ENCODE measurements at regions not wholly inside any gene's neighbourhood (a gene's known extent, or its start where the extent isn't known, plus 50 kb on each side); places are given as distances from the start of the nearest gene placed in this dataset.

DNA sequence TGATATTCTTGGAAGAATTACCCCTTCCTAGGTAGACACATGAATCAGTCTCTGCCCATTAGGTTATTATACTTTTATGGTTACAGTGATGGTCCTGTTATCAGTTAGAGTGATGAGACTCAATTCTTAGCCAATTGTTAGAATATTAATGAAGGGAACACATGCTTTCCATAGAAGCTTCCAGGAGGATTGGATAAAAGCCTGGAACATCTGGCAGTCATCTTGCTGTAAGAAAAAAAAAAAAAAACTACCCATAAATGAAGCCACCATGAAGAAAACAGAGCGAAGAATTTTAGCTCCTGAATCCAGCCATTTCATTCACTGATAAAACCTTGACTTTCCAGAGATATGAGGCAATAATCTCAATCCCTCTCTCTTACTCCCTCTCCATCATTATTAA lies 262.5 kb upstream of the GRIN3A start:
- WGBS, result 38% methylated on average over 1 of the region's 1 CpG
- H3K4me3 ChIP-seq (ENCODE audit: low read depth, low read length), result no peak overlapping the region
- H3K36me3 ChIP-seq (ENCODE audit: insufficient read depth), result no peaks in the 10 kb centered on the region
- no peak for DNase-seq (ENCODE audit: extremely low spot score)
- no peaks in the 10 kb centered on the region for H3K4me1 ChIP-seq (ENCODE audit: insufficient read depth)
- no peak overlapping the region for H3K27ac ChIP-seq (ENCODE audit: low read depth)

DNA sequence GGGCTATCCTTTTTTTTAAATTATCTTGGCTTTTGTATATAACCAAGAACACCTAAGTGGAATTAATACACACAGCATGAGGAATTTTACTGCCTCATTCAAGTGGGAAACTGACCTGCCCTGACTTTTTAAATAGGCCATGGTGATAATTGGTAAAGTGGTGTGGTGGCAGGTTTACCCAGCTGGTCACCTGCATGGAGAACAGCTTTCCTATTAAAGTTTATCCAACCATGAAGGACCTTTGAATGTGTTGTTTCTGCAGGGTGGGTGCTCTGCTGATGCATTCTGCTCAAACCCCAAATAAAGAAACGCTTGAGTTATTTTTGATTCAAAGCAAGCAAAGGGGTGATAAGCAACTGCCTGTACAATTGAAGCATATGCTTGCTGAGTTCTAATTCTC lies 261.0 kb upstream of the GRIN3A start:
- H3K4me1 ChIP-seq (ENCODE audit: insufficient read depth), result no peaks in the 10 kb centered on the region
- H3K36me3 ChIP-seq (ENCODE audit: insufficient read depth), result no peaks in the 10 kb centered on the region
- no peak for DNase-seq (ENCODE audit: extremely low spot score)
- WGBS, result 79% methylated on average over 1 of the region's 1 CpG
- no peak overlapping the region for H3K27ac ChIP-seq (ENCODE audit: low read depth)
- H3K4me3 ChIP-seq (ENCODE audit: low read depth, low read length), result no peak overlapping the region

DNA sequence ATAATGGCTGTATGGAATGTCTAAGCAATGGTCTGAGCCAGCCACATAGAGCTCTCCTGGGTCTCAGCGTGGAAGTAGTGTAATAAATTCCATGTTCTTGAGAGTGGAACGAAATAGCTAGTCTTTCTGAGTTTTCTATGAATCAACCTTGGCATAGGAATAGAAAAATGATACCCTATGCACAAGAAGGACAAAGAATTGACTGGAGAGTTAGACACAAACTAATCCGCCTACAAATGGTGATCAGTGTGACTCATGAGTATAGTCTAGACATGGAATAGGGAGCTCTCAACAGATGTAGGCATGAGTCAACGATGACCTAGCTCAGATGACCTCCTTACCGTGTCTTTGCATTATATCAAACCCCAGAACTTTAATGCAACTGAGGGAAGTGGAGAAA lies 256.8 kb upstream of the GRIN3A start:
- H3K4me1 ChIP-seq (ENCODE audit: insufficient read depth), result no peaks in the 10 kb centered on the region
- WGBS, result 65% methylated on average over 5 of the region's 5 CpGs
- H3K4me3 ChIP-seq (ENCODE audit: low read depth, low read length), result no peak overlapping the region
- no peak overlapping the region for H3K27ac ChIP-seq (ENCODE audit: low read depth)
- H3K36me3 ChIP-seq (ENCODE audit: insufficient read depth), result no peaks in the 10 kb centered on the region
- no peak for DNase-seq (ENCODE audit: extremely low spot score)

DNA sequence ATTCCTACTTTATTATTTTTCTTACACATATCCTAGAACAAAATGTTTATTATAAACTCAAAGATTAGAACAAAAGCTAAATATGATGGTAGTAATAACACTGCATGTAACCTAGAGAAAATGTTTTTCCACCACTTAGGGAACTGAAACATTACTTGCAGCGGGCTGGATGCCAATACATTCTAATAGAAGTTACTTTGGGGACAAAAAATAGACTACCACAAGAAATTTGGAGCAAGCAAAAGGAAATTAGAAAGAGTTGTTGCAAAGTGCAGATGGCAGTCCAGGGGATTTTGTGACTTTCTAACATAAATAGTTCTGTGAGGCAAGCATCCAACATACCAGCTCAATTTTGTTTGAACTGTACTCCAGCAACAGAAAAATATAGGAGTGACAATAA lies 255.3 kb upstream of the GRIN3A start:
- Histone ChIP-seq H3K27ac (ENCODE audit: low read depth) (no peak overlapping the region), H3K36me3 (ENCODE audit: insufficient read depth) (no peaks in the 10 kb centered on the region), H3K4me1 (ENCODE audit: insufficient read depth) (no peaks in the 10 kb centered on the region), H3K4me3 (ENCODE audit: low read depth, low read length) (no peak overlapping the region)
- DNase-seq (ENCODE audit: extremely low spot score), result no peak
- WGBS, result 66% methylated on average over 1 of the region's 1 CpG

DNA sequence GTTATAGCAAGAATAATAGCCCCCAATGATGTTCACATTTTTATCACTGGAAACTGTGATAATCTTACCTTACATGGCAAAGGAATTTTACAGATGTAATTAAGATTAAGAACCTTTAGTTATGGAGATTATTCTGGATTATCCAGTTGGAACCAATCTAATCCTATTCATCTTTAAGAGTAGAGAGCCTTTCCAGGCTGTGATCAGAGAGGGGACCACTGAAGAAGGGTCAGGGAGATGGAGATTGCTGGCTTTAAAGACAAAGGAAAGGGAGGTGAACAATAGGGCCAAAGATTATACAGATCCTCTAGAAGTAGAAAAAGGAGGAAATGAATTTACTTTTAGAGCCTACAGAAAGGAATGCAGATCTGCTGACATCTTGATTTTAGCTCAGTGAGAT lies 253.5 kb upstream of the GRIN3A start:
- DNase-seq (ENCODE audit: extremely low spot score), result no peak

DNA sequence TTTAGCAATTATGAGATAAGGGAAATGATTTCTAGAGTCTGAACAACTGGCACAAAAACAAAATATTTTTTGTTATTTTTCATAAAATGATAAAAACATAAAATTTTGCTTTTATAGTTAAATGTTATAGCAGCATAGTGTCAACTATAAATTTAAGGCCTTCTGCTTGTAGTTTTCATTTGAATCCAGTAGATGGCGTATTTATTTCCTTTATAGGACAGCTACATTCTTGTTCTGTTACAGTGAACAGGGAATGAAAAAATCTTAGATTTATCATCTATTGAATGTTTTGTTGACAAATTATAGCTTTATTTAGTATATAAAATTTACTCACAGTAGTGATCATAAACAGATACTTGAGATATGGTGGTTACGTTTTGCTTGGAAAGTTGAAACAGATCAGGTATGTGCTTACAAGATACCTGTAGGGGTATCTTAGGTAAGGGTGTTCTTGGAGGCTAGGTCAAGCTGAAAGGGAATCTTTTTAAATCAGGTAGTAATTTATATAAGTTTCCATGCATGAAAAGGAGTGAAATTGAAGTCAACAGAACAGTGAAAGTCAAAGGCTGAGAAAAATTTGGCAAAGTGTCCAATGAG lies 239.3 kb upstream of the GRIN3A start:
- Histone ChIP-seq H3K27ac (ENCODE audit: low read depth) (no peak overlapping the region), H3K4me3 (ENCODE audit: low read depth, low read length) (no peak overlapping the region), H3K36me3 (ENCODE audit: insufficient read depth) (no peaks in the 10 kb centered on the region), H3K4me1 (ENCODE audit: insufficient read depth) (no peaks in the 10 kb centered on the region)
- DNase-seq (ENCODE audit: extremely low spot score), result no peak
- WGBS, result 2% methylated on average over 2 of the region's 2 CpGs

More for the DNA sequence above, 253.5 kb upstream of the GRIN3A start:
- Histone ChIP-seq H3K27ac (ENCODE audit: low read depth) (no peak overlapping the region), H3K4me1 (ENCODE audit: insufficient read depth) (no peaks in the 10 kb centered on the region), H3K36me3 (ENCODE audit: insufficient read depth) (no peaks in the 10 kb centered on the region), H3K4me3 (ENCODE audit: low read depth, low read length) (no peak overlapping the region)

DNA sequence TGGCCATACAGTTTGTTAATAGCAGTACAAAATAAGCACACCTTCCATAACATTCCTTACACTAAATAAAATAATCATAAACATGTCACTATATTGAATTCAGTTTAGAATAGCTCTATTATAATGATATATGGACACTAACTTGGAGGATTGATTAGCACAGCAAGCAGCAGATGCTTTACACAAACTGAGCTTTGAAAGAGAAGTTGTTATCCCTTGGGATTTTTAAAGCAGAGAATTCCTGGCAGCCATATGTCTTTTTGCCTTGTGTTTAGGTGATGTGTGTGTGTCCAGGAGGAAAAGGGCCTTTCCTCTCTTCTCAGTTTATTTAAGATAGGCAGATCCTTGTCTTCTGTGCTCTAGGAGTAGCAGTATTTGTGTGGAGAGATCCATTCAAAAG lies 232.2 kb upstream of the GRIN3A start:
- Histone ChIP-seq H3K27ac (ENCODE audit: low read depth) (no peak overlapping the region), H3K4me1 (ENCODE audit: insufficient read depth) (no peaks in the 10 kb centered on the region), H3K4me3 (ENCODE audit: low read depth, low read length) (no peak overlapping the region), H3K36me3 (ENCODE audit: insufficient read depth) (no peaks in the 10 kb centered on the region)
- no peak for DNase-seq (ENCODE audit: extremely low spot score)

DNA sequence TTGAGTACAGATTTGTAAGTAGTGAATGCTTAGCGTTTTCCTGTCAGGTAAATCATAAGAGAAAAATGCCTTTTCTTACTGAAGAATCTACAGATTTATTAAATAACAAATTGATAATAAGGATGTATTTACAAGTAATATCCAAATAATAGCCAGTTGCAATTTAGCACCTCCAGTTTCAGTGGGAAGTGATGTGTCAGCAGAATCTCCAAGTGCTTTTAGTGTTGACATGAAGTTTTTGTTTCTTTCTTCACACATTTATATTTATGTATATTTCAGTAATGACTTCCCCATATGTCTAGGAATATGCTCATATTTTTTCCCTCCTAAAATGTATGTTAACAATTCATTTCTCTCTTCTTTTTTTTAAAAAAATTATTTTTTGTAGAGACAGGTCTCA lies 229.9 kb upstream of the GRIN3A start:
- no peak overlapping the region for H3K4me3 ChIP-seq (ENCODE audit: low read depth, low read length)
- no peak for DNase-seq (ENCODE audit: extremely low spot score)
- H3K27ac ChIP-seq (ENCODE audit: low read depth), result no peak overlapping the region
- H3K36me3 ChIP-seq (ENCODE audit: insufficient read depth), result no peaks in the 10 kb centered on the region
- no peaks in the 10 kb centered on the region for H3K4me1 ChIP-seq (ENCODE audit: insufficient read depth)
- 94% methylated on average over 1 of the region's 1 CpG for WGBS

DNA sequence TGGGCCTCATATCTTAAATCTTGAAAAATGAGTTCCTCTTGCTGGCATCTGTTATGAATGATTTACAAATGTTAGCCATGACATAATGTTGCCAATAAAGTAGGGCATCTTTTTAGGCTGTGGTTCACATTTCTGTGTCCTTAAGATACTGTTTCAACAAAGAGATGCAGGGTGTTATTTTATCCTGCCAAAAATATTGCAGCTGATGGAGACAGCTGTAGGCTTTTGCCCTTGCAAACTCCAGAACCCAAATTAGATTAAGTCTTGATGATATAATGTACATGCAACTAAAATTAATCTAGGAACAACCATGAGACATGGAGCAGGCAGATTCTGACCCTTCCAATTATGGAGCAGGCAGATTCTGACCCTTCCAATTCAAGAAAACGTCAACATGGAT lies 228.2 kb upstream of the GRIN3A start:
- Histone ChIP-seq H3K4me3 (ENCODE audit: low read depth, low read length) (no peak overlapping the region), H3K27ac (ENCODE audit: low read depth) (no peak overlapping the region), H3K4me1 (ENCODE audit: insufficient read depth) (no peaks in the 10 kb centered on the region), H3K36me3 (ENCODE audit: insufficient read depth) (no peaks in the 10 kb centered on the region)
- WGBS, result 43% methylated on average over 1 of the region's 1 CpG
- no peak for DNase-seq (ENCODE audit: extremely low spot score)

DNA sequence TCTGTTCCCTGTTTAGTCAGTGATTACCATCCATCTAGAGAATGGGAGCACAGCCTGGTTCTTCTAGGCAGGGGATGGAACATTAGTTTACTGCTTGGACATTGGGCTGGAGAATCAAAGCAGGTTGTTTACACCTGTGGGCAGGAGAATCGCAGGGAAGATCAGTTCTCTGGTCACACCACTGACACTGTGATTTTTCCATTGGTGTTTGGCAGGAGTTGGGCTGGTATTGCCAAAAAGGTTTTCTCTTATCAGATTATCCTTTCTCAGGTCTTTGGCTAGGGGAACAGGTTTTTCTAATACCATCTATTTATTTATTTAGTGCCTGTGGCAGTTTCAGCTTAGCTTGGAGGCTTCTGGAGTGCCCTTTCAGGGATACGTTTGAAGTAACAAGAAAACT lies 219.3 kb upstream of the GRIN3A start:
- DNase-seq (ENCODE audit: extremely low spot score), result no peak
- H3K4me1 ChIP-seq (ENCODE audit: insufficient read depth), result no peaks in the 10 kb centered on the region
- H3K4me3 ChIP-seq (ENCODE audit: low read depth, low read length), result no peak overlapping the region
- no peaks in the 10 kb centered on the region for H3K36me3 ChIP-seq (ENCODE audit: insufficient read depth)
- 62% methylated on average over 2 of the region's 2 CpGs for whole genome bisulfite sequencing
- H3K27ac ChIP-seq (ENCODE audit: low read depth), result no peak overlapping the region

DNA sequence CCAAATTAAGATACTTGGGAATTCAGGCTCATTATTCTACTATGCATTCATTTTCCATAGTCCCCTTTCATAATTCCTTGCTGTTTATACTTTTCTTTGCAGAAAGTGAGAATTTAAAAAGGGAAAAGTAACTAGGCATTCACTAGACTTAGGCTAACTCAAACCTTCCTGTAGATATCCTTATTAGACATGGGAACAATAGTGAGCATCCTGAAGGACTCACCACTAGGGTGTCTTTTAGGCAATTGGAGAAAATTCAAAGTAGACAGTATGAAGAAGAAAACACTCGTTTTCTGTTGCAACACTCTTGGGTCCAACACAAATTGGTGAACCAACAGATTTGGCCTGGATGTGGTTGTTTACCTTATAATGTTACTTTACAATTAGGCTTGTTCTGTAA lies 213.2 kb upstream of the GRIN3A start:
- H3K36me3 ChIP-seq (ENCODE audit: insufficient read depth), result no peaks in the 10 kb centered on the region
- DNase-seq (ENCODE audit: extremely low spot score), result no peak
- 34% methylated on average over 1 of the region's 1 CpG for WGBS
- H3K4me1 ChIP-seq (ENCODE audit: insufficient read depth), result no peaks in the 10 kb centered on the region
- H3K4me3 ChIP-seq (ENCODE audit: low read depth, low read length), result no peak overlapping the region
- H3K27ac ChIP-seq (ENCODE audit: low read depth), result no peak overlapping the region

DNA sequence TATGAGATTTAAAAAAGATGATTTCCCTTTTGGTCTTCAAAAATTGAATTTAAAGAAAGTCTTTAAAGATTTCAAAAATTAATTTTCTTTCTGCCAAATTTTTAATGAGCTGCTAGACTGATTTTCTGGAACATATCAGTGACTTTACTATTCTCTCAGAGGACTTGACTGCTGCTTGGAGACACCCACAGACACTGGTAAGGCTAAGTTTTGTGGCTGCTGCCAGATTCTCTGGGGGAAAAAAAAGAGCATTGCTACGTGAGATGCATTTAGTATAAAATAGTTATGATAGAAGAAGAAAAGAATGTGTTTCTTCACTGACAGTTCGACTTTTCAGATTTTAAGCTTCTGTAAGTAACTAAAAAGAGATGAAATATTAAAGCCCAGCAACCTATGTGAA lies 193.3 kb upstream of the GRIN3A start:
- Histone ChIP-seq H3K36me3 (ENCODE audit: insufficient read depth) (no peaks in the 10 kb centered on the region), H3K4me1 (ENCODE audit: insufficient read depth) (no peaks in the 10 kb centered on the region), H3K27ac (ENCODE audit: low read depth) (no peak overlapping the region), H3K4me3 (ENCODE audit: low read depth, low read length) (no peak overlapping the region)
- 52% methylated on average over 2 of the region's 2 CpGs for WGBS
- DNase-seq (ENCODE audit: extremely low spot score), result no peak

DNA sequence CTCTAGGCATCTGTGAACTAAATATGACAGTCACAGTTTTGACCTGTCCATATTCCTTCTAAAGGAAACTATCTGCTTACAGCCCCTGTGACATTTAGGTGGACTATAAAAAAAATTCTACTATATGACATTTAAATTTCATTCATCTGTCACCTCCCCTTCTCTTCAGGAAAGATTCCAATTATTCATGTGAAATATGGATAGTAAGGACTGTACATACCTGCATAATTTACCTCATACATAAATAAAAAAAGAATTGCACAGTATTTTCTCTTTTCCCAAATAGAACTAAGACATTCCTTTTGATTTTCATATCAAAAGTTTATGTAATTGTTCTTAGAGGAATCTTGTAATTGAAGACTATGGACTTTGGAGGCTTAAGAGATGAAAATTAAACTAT lies 192.3 kb upstream of the GRIN3A start:
- Histone ChIP-seq H3K4me1 (ENCODE audit: insufficient read depth) (no peaks in the 10 kb centered on the region), H3K4me3 (ENCODE audit: low read depth, low read length) (no peak overlapping the region), H3K27ac (ENCODE audit: low read depth) (no peak overlapping the region), H3K36me3 (ENCODE audit: insufficient read depth) (no peaks in the 10 kb centered on the region)
- no peak for DNase-seq (ENCODE audit: extremely low spot score)

DNA sequence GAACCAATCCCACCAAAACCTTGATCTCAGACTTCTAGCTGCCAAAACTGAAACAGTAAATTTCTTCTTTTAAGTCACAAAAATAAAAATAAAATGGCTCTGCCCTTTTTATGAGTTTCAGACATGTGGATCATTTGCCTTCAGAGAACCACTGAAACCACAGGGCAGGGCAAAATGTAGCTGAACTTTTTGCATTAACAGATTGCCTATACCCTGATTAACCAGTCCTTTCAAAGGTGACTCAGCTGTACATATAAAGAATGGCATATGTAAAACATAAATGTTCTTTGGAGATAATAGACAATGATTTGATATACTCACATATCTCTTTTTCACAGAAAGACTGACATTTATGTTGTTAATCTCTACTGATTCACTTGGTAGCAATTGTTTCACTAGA lies 187.1 kb upstream of the GRIN3A start:
- no peaks in the 10 kb centered on the region for H3K4me1 ChIP-seq (ENCODE audit: insufficient read depth)
- no peak overlapping the region for H3K27ac ChIP-seq (ENCODE audit: low read depth)
- no peaks in the 10 kb centered on the region for H3K36me3 ChIP-seq (ENCODE audit: insufficient read depth)
- no peak overlapping the region for H3K4me3 ChIP-seq (ENCODE audit: low read depth, low read length)
- DNase-seq (ENCODE audit: extremely low spot score), result no peak

DNA sequence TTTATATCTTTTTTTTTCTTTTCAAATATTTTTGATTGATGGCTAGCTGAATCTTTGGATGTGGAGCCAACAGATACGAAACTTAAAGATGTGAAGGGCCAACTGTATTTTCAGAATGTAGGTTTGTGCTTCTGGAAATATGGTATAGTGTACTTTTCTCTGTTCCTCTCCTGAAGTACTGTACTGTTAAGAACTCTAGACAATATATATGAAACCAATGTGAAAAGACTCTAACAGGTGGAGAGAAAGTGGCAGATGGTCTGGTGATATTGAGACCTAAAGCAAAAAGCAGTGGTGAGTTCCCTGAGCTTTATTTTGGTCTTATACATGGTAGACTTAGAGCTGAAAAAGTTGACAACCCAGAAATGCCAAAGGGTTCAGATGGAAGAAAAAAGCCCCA lies 185.0 kb upstream of the GRIN3A start:
- no peaks in the 10 kb centered on the region for H3K4me1 ChIP-seq (ENCODE audit: insufficient read depth)
- WGBS, result 1% methylated on average over 1 of the region's 1 CpG
- no peak overlapping the region for H3K27ac ChIP-seq (ENCODE audit: low read depth)
- H3K4me3 ChIP-seq (ENCODE audit: low read depth, low read length), result no peak overlapping the region
- no peak for DNase-seq (ENCODE audit: extremely low spot score)
- no peaks in the 10 kb centered on the region for H3K36me3 ChIP-seq (ENCODE audit: insufficient read depth)
